Astrocyte (in vitro differentiated cells and primary cell): ENCODE measurements at regions not wholly inside any gene's neighbourhood (a gene's known extent, or its start where the extent isn't known, plus 50 kb on each side); places are given as distances from the start of the nearest gene placed in this dataset.

Experiments used
- CTCF ChIP-seq: IDR thresholded peaks from 2 replicates; pipeline ENCODE4 v1.5.1; 2011; ENCODE audit warnings: low read depth, mild to moderate bottlenecking, inconsistent platforms, low read length, moderate library complexity; ENCODE audit not compliant: insufficient read depth
- EZH2 ChIP-seq: IDR thresholded peaks from 2 replicates; pipeline ENCODE4 v1.6.1; 2012; ENCODE audit warnings: mild to moderate bottlenecking, low read length, inconsistent platforms; ENCODE audit not compliant: insufficient read depth

GRCh38 chr4:122229857-122230256, 77.7 kb downstream of the BLTP1 start:
- TF ChIP-seq CTCF (no peak), EZH2 (no peak)
